ENCODE measurements at regions not wholly inside any gene's neighbourhood (a gene's known extent, or its start where the extent isn't known, plus 50 kb on each side); places are given as distances from the start of the nearest gene placed in this dataset.

DNA sequence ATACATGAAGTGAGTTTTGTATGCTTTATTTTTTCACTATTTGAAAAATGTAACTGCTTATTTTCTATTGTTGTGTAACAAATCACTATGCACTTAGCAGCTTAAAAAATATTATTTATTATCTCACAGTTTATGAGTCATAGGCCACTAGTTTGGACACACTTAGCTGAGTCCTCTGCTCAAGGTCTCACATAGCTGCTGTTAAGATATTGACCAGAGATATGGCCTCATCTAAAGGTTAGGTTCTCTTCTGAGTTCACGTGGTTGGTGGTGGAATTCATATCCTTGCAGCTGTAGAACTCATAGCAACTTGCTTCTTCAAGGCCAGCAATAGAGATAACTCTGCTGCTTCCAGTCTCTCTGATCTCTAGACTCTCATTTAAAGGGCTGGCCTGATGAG, 534.4 kb downstream of the SPRY1 start:
- no peak overlapping the region for H3K4me3 ChIP-seq (ENCODE audit: low read depth, low read length)
- TF ChIP-seq, protein P1, sequence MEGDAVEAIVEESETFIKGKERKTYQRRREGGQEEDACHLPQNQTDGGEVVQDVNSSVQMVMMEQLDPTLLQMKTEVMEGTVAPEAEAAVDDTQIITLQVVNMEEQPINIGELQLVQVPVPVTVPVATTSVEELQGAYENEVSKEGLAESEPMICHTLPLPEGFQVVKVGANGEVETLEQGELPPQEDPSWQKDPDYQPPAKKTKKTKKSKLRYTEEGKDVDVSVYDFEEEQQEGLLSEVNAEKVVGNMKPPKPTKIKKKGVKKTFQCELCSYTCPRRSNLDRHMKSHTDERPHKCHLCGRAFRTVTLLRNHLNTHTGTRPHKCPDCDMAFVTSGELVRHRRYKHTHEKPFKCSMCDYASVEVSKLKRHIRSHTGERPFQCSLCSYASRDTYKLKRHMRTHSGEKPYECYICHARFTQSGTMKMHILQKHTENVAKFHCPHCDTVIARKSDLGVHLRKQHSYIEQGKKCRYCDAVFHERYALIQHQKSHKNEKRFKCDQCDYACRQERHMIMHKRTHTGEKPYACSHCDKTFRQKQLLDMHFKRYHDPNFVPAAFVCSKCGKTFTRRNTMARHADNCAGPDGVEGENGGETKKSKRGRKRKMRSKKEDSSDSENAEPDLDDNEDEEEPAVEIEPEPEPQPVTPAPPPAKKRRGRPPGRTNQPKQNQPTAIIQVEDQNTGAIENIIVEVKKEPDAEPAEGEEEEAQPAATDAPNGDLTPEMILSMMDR (conservative IDR thresholded peaks at IDR 0.05; ENCODE audit: low read depth, low read length), result no peak
- DNase-seq (ENCODE audit: low read depth), result no peak

DNA sequence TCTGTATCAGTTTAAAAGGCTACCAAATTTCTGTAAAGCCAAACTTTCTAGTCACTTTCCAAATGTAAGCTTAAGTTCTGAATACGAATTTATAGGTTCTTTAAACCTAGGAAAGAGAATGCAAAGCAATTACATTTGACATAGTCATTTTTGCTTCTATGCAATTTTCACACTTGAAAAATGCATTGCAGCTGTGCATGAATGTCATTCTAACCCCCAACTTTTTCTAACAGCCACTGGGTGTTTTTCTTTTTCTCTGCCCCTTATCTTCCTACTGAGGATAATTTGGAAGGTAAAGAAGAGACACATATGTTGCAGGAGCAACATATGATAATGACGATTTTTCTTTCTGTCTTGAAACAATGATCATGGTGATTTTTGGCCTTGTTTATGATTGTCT, 537.5 kb downstream of the SPRY1 start:
- TF ChIP-seq, protein P1 (conservative IDR thresholded peaks at IDR 0.05; ENCODE audit: low read depth, low read length), result no peak
- no peak overlapping the region for H3K4me3 ChIP-seq (ENCODE audit: low read depth, low read length)
- DNase-seq (ENCODE audit: low read depth), result no peak

DNA sequence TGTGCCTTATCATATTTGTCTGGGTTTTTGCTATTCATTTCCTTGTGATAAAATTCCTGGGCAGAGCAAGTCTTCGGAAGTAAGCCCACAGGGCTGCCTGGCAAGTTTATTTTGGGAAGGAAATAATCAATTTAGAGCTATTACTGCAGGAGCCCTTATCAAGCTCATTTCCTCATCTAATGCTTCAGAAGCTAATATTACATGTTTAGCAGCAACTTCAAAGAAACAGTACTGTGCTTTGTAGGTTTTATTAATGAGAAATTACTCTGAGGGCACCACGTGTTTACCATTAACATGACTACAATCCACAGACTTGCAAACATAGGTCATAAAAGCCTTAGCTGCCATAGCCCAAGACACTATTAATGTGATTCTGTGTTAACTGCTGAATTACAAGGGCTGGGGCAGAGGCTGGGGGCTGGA, 540.0 kb downstream of the SPRY1 start:
- DNase-seq (ENCODE audit: low read depth), result no peak
- no peak overlapping the region for H3K4me3 ChIP-seq (ENCODE audit: low read depth, low read length)
- TF ChIP-seq, protein P1 (conservative IDR thresholded peaks at IDR 0.05; ENCODE audit: low read depth, low read length), result no peak

DNA sequence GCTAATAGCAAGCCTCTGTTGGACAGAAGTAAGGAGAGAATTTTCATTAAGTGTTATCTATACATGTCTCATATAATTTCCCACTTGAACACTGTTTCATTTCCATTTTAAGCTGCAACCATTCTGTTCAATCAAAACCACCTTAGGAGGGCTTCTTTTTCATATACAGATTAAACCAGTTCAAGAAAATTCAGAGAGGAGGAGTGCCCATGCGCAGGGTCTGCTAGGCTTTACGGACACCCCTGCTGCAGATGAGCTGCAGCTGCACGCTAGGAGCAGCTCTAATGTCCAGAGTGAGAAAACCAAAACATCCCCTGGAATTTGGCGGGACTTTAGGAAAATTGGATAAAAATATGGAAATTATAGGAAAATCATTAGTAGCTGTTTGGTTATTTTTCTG, 541.0 kb downstream of the SPRY1 start:
- DNase-seq (ENCODE audit: low read depth), result no peak
- H3K4me3 ChIP-seq (ENCODE audit: low read depth, low read length), result no peak overlapping the region
- TF ChIP-seq, protein P1 (conservative IDR thresholded peaks at IDR 0.05; ENCODE audit: low read depth, low read length), result no peak

DNA sequence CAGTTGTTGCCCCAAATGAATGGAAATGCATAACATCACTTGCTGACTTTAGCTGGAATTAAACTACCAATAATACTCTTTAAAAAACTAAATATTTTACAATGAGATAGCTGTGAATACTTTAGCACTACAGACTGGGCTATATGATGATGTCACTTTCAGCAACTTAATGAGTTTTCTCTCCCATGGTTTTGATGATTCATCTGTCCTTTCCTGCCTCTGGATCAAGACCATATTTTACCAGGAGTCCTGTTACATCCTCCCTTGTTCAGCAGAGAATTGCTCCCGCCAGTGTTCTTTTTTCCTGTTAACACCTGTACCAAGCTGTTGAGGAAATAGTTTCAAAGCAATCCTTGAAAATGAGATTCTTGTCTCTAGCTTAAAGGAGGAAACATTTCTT, 543.0 kb downstream of the SPRY1 start:
- H3K4me3 ChIP-seq (ENCODE audit: low read depth, low read length), result no peak overlapping the region
- TF ChIP-seq, protein P1 (conservative IDR thresholded peaks at IDR 0.05; ENCODE audit: low read depth, low read length), result no peak
- DNase-seq (ENCODE audit: low read depth), result no peak

DNA sequence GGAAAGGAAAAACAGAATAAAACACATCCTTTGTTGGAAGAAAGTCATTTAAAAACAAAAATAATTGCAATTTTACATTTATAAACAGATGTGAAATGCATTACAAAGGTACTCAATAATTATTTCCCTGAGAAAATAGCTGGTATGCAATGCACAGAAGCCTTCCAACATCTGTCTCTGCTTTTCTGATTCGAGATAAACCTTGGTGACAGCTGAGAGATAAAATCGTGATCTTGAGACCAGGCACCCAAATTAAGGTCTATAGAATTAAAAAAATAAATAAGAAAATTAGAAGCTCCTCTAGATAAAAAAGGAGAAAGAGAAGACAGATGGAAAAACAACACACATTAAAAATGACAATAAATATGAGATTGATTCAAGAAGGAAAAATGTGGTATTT, 544.0 kb downstream of the SPRY1 start:
- DNase-seq (ENCODE audit: low read depth), result no peak
- no peak overlapping the region for H3K4me3 ChIP-seq (ENCODE audit: low read depth, low read length)
- TF ChIP-seq, protein P1 (conservative IDR thresholded peaks at IDR 0.05; ENCODE audit: low read depth, low read length), result no peak

DNA sequence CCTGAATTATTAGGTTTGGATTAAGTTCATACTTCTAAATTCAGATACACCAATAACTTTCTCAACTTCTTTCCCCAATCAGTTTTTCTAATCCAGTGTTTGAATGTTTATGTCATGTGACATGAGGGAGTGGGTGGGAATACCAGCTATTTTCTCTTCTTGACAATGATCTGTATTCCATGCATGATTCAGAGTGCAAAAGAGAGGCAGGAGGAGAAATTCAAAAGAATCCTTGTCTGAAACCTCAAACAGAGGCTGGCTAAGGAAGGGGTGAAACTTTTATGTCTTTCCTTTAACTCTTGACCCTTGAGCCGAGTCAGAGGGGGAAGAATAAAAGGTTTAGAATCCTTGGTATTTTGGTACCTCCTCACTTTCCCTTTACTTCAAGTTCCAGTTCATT, 544.7 kb downstream of the SPRY1 start:
- H3K4me3 ChIP-seq (ENCODE audit: low read depth, low read length), result no peak overlapping the region
- DNase-seq (ENCODE audit: low read depth), result no peak
- TF ChIP-seq, protein P1 (conservative IDR thresholded peaks at IDR 0.05; ENCODE audit: low read depth, low read length), result no peak

All from epithelial cell of proximal tubule (primary cell).